CD4-positive, alpha-beta T cell treated with Interleukin-10 for 1 hour (primary cell): ENCODE measurements at regions not wholly inside any gene's neighbourhood (a gene's known extent, or its start where the extent isn't known, plus 50 kb on each side); places are given as distances from the start of the nearest gene placed in this dataset.
"Not testable (repeated sequence)": the region's sequence is repeated elsewhere in the genome, so short reads cannot be mapped to it uniquely, and the experiment has no call there.

ENCODE experiments used
- DNase-seq: peaks from one replicate; pipeline ENCODE4 v3.0.0-alpha.2; 2020

DNA sequence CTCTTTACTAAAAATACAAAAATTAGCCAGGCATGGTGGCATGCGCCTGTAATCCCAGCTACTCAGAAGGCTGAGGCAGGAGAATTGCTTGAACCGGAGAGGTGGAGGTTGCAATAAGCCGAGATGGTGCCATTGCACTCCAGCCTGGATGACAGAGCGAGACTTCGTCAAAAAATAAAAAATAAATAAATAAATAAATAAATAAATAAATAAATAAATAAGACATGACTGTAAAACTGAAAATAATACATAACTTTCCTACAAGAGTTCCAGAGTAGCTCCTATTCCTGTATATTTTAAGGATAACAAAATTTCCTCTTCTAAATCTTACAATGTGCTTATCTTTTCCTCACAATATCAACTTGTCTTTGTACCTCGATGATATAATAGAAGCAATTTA, 549.4 kb downstream of the TRAM1L1 start:
- DNase-seq, result not testable (repeated sequence)

DNA sequence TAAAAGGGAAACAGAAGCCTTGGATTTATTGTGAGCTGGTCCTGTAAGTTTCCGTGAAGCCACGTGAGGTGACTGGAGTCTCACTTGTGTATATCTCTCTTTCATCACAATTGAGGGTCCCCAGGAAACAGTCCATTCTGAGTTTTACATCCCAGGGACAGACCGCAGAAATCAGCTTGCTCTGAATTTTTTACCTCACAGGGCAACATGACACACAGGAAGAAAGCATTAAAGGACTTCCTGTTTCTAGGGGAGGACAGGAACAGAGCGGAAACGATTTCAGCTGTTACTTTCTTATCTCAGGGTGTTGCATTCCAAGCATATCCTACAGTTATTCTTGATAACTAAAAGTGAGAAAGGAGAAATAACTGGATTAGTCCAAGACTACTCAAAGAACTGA, 553.5 kb downstream of the TRAM1L1 start:
- no peak for DNase-seq

DNA sequence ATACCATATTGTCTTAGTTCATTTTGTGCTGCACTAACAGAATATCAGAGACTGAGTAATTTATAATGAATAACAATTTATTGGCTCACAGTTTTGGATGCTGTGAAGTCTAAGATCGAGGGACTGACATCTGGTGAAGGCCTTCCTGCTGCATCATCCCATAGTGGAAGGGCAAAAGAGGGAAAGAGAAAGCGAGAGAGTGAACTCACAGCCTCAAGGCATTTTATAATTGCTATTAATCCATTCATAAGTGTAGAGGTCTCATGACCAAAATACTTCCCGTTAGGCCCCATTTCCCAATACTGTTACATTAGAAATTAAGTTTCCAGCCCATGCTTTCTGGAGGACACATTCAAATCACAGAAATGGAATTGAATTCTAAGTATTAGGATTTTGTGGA, 554.4 kb downstream of the TRAM1L1 start:
- no peak for DNase-seq

DNA sequence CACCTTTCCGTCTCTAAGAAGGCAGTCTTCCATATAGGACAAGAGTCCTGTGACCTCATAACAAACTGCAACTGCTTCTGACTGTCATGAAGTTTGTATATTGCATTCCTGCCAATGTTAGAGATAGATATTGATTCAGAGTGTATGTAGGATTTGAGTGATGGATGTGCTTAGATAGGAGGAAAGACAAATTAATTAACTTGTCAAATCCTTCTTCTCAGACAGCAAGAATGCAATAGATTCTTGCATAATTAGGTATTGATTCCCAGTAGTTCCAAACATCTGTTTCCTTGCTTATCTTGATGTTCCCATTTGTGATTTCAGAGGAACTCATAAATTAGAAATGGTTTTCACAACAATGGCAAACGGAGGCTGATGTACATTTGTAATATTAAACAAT, 555.3 kb downstream of the TRAM1L1 start:
- no peak for DNase-seq

DNA sequence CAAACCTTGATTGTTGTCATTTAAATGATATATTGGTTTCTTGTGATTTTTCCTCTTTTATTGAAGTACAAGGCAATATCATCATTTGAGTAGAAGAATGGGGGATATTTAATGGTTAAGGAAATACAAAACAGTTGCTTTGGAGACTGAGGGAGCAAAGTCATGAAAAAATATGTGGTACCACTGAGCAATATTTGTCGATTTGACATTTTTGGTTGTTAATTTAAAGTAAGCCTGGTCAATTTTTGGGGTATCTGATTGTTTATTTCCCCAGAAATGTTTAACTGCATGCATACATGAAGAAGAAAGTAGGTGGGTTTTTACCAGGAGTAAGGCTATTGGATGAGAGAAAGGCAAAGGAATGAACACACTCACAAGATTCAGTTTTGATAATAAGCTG, 556.2 kb downstream of the TRAM1L1 start:
- no peak for DNase-seq

DNA sequence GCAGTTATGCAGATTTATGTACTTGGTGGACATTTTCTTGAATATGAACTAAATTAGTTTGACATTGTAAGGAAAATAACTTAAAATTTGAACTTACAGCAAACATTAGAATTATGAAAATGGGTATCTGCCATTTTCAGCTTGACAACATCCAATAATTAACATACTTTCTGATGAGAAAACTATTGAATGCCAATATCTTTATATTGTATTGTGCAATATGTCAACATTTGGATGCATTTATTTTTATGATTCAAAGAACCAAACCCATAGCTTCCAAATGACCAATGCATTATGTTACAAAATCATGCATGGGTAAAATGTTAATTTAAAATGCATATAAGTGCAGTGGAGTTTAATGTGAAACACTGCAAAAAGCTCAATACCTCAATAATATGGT, 562.5 kb downstream of the TRAM1L1 start:
- DNase-seq, result no peak

DNA sequence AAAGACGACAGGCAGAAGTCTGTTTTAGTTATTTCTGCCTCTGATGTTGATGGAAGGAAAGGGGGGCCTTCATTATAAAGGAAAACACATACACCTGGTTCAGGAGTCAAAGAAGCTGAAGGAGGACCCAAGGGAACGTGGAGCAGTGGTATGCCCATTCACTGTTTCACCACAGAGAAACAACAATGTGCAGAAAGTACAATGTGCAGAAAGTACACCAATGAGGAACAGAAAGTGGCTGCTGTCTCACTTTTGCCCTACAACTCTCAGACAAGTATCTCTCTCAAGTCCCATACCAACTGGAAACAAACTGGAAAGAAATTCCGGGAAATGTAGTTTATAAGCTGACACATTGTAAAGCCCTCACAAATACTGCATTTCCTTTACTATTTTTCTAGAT, 564.5 kb downstream of the TRAM1L1 start:
- DNase-seq, result no peak

DNA sequence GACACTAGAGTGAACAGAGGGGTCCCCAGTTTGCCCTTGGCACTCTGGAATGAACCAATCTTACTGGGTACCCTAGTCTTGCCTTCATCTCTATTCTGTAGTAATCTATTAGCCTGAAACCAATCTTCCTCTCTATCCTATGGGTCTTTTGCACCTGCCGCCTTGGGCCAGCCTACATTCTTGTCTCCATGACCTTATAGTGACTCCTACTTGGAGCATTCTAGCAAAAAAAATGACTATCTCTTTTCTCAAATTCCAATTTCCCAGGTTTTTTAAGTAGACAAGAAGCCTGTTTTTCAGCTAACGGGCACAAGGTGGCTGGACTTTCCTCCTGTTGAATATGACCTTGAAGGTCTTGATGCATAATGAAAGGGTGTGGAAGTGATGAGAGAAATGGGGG, 568.7 kb downstream of the TRAM1L1 start:
- no peak for DNase-seq

DNA sequence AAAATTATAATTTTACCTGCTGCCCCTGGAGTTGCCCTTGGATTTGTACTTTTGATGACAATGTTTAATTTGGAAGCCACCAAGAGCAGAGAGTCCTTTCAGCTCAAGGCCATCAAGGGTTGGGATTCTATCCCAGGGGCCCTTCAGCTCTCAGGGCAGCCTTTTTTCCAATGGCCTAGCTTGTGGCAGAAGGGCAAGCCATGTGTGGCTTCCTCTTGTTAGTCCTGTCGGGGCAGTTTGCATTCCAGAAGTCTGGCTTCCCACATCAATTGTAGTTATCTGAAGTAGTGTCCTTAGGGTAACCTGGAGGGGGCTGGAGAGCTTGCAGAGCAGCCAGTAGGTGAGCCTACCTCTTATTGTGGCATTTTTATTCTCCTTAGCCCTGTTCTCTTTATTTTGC, 569.4 kb downstream of the TRAM1L1 start:
- no peak for DNase-seq

DNA sequence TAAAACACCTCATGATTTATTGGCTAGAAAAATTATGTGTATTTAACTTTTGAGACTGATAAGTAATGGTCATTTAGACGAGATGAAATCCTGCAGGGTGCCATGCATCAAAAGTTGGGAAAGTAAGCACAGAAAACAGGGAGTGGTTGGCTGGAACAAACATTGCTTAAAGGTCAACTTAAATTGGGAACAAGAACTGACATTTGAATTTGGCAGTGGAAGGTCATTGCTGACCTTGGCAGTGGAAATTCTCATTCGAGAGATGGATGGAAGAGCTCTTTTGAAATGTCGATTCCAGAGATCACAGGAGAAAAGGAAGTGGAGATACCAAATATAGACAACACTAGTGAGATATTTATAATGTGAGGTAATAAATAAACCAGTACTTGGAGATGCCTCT, 572.8 kb downstream of the TRAM1L1 start:
- DNase-seq, result no peak

DNA sequence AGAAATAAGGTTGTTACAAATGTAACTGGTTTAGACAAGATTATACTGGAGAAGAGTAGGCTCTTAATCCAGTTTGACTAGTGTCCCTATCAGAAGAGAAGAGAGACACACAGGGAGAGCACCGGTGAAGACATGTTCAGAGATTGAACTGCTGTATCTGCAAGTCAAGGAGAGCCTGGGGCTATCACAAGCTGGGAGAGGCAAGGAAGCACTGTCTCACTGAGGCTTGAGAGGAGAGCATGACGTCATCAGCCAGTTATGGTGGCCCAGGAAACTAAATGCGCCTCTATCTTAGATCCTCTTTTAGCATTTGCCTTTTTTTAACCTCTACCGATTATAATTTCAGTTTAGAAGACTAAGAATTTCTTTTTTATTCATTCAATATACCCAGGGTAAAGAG, 583.4 kb downstream of the TRAM1L1 start:
- no peak for DNase-seq

DNA sequence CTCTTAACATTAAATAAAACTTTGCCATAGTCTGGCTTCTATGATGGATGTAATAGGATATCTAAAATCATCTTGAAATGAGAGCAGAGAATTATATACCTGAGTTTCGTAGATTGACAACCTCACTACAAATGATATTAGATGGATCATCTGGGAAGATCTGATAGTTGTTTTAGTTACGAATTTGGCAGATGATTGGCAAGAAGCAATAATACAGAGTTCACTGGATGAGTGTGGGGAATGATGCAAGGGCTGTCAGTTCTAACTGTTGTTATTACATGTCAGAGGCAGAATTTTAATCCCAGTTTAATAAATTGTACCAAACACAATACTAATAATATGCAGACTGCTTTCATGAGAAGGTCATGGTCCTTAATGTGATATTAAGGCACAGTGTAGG, 585.2 kb downstream of the TRAM1L1 start:
- DNase-seq, result no peak

DNA sequence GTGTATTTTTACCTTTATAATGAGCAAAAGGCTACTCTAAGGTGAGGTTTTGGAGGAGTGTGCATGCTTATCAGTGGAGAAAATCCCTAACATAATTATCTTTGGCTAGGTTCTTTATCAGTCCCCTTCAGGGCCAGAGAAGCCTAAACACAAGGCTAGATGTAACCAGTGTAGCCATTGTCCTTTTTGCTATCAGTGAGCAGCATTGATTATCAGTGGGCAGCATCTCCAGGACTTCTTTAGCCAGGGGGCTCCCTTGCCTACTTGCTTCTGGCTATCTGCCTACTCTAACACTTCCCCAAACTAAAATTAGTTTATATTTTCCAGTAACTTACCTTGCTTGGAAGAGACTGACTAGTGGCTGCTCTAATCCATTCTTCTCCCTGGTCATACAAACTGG, 595.6 kb downstream of the TRAM1L1 start:
- DNase-seq, result no peak

DNA sequence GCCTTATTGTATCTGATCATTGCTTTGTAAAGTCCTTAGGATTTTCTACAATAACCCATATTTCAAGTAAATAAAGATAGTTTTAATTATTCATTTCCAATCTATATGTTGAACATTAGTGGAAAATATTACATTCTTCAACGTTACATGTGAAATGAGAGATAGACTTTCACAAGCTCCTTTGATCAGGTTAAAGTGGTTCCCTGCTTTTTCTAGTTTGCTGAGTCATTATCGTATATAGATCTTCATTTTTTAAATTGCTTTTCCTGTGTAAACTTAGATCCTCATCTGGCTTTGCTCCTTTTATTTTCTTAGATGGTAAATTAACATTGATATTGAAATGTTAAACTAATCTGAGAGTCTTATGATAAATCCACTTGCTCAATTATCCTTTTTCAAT, 599.0 kb downstream of the TRAM1L1 start:
- no peak for DNase-seq

DNA sequence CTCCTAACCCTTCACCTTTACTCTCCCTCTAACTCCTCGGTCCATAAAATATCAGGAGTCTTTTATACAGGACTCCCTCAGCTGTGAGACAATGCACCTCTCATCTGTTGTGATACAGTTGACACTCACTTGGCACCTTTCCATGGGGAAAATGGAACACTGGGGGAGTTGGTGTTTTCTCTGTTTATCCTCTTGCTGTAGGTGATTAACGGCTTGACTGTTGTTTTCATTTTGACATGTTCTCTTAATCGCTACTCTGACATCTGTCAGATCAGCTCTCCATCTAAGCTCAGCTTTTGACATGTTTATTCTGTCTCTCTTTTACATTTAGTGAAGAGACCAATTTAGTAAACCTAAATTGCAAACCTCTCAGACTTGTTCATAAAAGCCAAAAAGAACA, 604.8 kb downstream of the TRAM1L1 start:
- DNase-seq, result no peak

DNA sequence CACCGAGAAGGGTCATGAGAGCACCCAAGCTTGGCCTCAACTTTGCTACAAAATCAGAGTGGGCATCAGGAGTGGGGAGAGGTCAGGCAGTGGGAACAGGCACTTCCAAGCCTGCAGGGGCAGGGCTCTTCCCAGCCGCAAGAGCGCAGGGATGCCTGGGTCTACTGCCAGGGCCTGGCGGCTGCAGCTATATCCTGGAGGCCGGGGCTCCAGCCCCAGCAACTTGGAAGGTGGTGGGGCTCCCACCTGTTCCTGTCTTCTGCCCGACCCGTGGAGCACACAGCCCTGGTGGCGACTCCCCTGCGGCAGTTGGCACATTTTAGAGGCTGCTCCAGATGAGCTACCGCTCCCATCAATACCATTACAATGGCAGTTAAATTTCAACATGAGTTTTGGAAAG, 607.0 kb downstream of the TRAM1L1 start:
- DNase-seq, result no peak

DNA sequence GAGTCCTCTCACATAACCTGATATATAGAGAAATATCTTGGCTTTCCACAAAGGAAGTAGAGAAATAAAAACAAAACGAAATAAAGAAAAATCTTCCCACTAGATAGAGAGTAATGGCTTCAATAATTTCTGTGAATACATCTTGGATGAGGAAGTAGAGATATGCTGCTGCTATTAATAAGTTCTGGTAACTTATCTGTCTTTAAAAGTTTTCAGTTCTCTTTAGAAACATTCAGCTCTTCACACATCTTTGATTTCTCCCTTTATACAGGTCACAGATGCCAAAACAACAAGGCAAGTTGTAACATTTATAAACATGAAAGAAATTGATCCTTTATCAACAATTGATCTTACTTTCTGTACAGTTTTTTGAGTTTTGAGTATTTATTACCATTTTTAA, 615.8 kb downstream of the TRAM1L1 start:
- DNase-seq, result no peak

DNA sequence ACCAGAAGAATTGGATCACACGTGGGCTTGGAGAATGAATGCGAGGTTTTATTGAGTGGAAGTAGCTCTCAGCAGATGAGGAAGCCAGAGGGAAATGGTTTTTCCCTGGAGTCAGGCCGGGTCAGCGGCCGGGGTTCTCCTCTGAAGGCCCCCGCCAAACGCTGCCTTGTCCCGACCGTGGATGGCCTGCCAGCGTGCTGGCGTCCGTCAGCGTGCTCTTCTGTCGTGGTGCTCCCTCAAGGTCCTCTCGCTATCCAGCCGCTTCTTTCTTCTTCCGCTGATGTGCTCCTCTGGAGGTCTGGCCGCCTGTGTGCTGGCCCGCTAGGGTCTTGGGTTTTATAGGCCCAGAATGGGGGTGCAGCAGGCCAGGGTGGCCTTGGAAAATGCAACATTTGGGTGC, 632.2 kb downstream of the TRAM1L1 start:
- no peak for DNase-seq

DNA sequence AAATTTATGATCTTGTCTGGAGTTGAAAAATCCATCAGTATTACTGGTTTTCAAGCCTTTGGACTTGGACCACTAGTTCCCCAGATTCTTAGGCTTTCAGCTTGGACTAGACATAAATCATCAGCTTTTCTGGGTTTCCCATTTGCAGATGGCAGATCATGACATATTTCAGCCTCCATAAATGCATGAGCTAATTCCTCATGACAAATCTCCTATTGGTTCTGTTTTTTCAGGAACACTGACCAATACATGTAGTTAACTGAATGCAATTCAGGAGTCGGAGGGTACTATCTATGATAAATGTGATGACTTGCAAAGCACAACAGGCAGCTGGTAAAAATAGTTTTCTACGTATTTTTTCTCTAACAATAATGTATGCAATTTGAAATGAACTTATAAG, 635.6 kb downstream of the TRAM1L1 start:
- DNase-seq, result no peak

DNA sequence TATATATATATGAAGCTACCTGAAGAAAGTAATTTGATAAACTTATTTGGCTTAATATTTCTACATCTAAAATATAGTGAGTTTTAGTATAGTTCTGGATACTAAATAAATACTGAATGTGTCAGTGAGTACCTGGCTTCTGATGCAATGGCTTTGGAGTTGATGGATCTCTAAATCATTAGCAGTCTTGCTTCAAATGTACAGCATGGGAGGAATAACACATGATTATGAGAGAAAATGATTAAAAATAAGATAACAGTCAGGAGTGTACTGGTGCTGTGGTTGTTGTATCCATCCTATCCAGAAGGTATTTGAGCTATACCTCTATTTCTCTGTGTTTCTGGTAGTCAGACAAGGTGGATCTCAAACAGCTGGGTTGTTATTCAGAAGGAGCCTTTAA, 641.3 kb downstream of the TRAM1L1 start:
- no peak for DNase-seq

DNA sequence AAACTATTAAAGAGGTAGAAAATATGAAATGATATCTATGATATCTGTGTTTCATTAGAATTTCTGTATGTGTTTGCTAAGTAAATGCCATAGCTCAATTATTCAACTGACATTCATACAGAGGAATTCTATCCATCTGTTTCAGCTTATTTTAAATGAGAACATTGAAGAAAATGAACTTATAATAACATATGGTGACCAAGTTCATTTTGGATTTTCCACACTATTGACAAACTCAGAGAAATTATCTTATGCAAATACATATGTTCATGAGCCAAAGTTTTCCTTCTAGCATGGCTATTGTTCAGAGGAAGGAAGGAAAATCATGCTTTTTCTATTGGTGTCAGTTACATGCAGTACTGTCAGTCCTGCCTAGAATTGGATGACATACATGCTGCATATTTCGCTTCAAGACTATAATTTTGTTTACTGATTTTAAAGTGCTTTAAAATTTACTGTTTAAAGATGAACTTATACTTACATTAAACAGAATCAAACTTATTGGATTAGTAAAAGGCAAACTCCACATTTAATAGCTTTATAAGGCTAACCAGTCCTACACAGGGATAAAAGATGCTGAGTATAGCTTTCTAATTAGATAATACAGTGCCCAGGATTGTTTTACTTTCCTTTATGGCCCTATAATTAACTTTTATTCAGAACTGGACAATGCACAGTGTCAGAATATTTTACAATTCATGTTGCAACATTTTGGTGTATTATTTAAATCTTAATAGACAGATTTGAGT, 646.2 kb downstream of the TRAM1L1 start:
- DNase-seq, result no peak

DNA sequence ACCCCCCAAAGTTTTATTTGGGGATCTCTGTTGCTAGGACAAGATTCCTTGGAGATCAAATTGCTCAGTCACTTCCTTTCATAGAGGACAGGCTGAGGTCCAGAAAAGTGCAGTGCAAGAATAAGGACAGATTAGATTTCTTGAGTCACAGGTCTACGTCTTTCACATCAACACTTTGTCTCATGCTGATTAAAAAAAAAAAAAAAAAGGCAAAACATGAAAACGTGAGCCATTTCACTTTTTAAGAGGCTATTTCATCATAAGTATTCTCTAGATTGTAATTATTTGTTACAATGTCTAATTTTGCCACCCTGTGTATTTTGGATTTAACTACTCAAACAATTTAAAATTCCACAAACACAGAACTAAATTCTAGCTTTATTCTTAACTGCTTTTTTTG, 647.0 kb downstream of the TRAM1L1 start:
- DNase-seq, result no peak

DNA sequence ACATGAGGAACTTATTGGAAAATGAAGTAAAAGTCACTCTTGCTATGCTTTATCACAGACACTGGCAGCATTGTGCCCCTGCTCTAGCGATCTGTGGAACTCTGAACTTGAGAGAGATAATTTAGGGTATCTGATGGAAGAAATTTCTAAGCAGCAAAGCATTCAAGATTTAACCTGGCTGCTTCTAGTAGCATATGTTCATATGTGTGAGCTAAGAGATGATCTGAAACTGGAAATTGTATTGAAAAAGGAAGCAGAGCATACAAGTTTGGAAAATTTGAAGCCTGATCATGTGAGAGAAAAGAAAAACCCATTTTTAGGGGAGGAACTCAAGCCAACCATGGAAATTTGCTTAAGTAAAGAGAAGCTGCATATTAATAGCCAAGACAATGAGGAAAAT, 657.7 kb downstream of the TRAM1L1 start:
- DNase-seq, result no peak

DNA sequence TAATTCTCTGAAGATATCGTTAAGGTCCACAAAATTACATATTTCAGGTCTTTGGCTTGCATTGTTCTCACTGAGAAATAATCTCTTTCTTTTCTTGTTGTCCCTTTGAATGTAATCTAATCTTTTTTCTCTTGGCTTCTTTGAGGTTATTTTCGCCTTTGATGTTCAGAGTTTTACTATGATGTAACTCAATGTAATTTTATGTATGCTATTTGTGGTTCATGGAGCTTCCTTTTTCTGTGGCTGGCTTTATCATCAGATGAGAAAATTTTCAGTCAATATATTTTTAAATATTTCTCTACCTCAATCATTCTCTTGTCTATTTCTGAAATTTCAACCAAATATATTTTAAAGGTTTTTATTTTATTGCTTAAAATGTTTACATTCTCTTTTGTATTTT, 672.2 kb downstream of the TRAM1L1 start:
- DNase-seq, result no peak

DNA sequence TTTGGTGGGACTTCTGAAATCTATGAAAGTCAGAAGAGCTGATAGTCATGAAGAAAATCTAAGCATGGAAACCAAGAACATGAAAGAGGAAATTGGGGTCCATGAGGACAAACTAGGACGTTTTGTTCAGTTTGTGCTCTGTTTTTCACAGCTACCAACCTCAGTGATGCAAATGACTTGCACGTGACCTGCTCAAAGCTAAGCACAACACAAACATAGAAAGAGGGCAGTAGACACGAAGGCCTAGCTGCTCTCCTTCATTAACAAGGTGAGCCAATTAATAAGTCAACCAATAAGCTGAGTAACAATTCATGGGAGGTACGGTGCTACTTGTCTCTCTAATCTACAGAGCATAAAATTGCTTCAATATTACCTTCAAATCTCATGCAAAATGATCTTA, 684.1 kb downstream of the TRAM1L1 start:
- DNase-seq, result no peak

DNA sequence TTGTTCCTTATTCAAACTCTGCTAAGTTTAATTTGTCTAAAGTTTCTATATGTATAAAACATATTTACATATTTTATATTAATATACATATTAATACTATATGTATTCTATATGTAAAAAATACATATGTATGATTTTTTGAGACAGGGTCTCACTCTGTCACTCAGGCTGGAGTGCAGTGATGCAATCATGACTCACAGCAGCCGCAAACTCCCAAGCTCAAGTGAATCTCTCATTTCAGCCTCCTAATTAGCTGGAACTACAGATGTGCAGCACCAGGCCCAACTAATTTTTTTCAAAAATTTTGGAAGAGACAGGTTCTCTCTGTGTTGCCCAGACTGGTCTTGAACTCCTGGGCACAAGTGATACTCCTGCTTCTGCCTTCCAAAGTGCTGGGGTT, 684.9 kb downstream of the TRAM1L1 start:
- no peak for DNase-seq
